OCI-LY1 (cell line): ENCODE measurements at regions not wholly inside any gene's neighbourhood (a gene's known extent, or its start where the extent isn't known, plus 50 kb on each side); places are given as distances from the start of the nearest gene placed in this dataset.

Experiments used
- CTCF ChIP-seq: fragments of 200-600 bp; sonication (generic), shearing (Covaris generic); IDR thresholded peaks from 2 replicates; pipeline ENCODE4 v1.5.1; 2017; ENCODE audit warnings: mild to moderate bottlenecking, antibody characterized with exemption, low read length, moderate library complexity, mixed read lengths
- EZH2 ChIP-seq: fragments of 200-600 bp; sonication (generic), shearing (Covaris generic); IDR thresholded peaks from 2 replicates; pipeline ENCODE4 v1.8.0; 2017; ENCODE audit warnings: borderline replicate concordance, mixed run types, mild to moderate bottlenecking, antibody characterized with exemption, low read length, moderate library complexity, mixed read lengths

GRCh38 chr7:153514032-153514431 lies 538.2 kb upstream of the DPP6 start:
- TF ChIP-seq CTCF: no peak
- TF ChIP-seq EZH2: no peak
